A549 (cell line): ENCODE measurements at regions not wholly inside any gene's neighbourhood (a gene's known extent, or its start where the extent isn't known, plus 50 kb on each side); places are given as distances from the start of the nearest gene placed in this dataset.

Experiments used
- CHD4 ChIP-seq: fragments of 200-600 bp; sonication (generic); IDR thresholded peaks from 2 replicates; pipeline ENCODE4 v1.6.1; 2016; ENCODE audit warnings: antibody characterized with exemption, mild to moderate bottlenecking, borderline replicate concordance
- CTCF ChIP-seq: fragments of >200 bp; sonication (Bioruptor Twin); formaldehyde crosslinking; IDR thresholded peaks from 3 replicates; pipeline ENCODE4 v1.5.1; 2016
- ESRRA ChIP-seq: fragments of 150-350 bp; IDR thresholded peaks from 2 replicates; pipeline ENCODE4 v1.6.1; 2014; ENCODE audit warnings: mild to moderate bottlenecking, low read length, borderline replicate concordance
- JUNB ChIP-seq: fragments of >200 bp; sonication (Bioruptor Twin); formaldehyde crosslinking; IDR thresholded peaks from 2 replicates; pipeline ENCODE4 v1.6.1; 2016
- PHF8 ChIP-seq: fragments of 200-600 bp; sonication (generic); IDR thresholded peaks from 2 replicates; pipeline ENCODE4 v1.6.1; 2016; ENCODE audit warnings: low read depth, mild to moderate bottlenecking, antibody characterized with exemption, moderate library complexity, borderline replicate concordance
- POLR2A ChIP-seq: IDR thresholded peaks from 2 replicates; pipeline ENCODE4 v1.6.1; 2012; ENCODE audit warnings: mild to moderate bottlenecking, low read length
- SMC3 ChIP-seq: fragments of >200 bp; sonication (Bioruptor Twin); formaldehyde crosslinking; IDR thresholded peaks from 3 replicates; pipeline ENCODE4 v1.6.1; 2018; ENCODE audit warnings: inconsistent platforms
- TP53 ChIP-seq: fragments of 250-450 bp; sonication (Bioruptor Pico); IDR thresholded peaks from 2 replicates; pipeline ENCODE4 v1.5.0; 2021; ENCODE audit warnings: mild to moderate bottlenecking, moderate library complexity
- ZFP36 ChIP-seq: fragments of 450-650 bp; IDR thresholded peaks from 2 replicates; pipeline ENCODE4 v1.6.1; 2014; ENCODE audit warnings: borderline replicate concordance; ENCODE audit not compliant: partially characterized antibody
- TF ChIP-seq, protein P1 (sequence below): fragments of 450-650 bp; IDR thresholded peaks from 2 replicates; pipeline ENCODE4 v1.6.1; 2014; ENCODE audit warnings: antibody characterized with exemption
- TF ChIP-seq, protein P2 (sequence below): fragments of >200 bp; sonication (Bioruptor Twin); formaldehyde crosslinking; IDR thresholded peaks from 3 replicates; pipeline ENCODE4 v1.6.1; 2016
- TF ChIP-seq, protein P3 (sequence below): IDR thresholded peaks from 2 replicates; pipeline ENCODE4 v1.6.1; 2012
- TF ChIP-seq, protein P4 (sequence below): fragments of 250-450 bp; sonication (Bioruptor Pico); IDR thresholded peaks from 2 replicates; pipeline ENCODE4 v1.5.0; 2021; ENCODE audit warnings: mild to moderate bottlenecking, moderate library complexity, borderline replicate concordance
- TF ChIP-seq, protein P5 (sequence below): fragments of 150-350 bp; IDR thresholded peaks from 2 replicates; pipeline ENCODE4 v1.6.1; 2014; ENCODE audit warnings: low read depth, mild to moderate bottlenecking, low read length

DNA sequence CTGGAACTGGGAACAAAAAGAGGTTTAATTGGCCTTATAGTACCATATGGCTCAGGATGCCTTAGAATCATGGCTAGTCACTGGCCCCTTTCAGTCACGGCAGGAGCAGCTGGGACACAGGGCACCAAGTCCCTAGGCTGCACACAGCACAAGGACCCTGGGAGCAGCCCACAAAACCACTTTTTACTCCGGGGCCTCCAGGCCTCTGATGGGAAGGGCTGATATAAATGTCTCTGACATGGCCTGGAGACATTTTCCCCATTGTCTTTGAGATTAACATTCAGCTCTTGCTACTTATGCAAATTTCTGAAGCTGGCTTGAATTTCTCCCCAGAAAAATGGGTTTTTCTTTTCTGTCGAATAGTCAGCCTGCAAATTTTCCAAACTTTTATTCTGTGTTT, 1026.4 kb upstream of the COX7C start:
- TF ChIP-seq, protein P1, sequence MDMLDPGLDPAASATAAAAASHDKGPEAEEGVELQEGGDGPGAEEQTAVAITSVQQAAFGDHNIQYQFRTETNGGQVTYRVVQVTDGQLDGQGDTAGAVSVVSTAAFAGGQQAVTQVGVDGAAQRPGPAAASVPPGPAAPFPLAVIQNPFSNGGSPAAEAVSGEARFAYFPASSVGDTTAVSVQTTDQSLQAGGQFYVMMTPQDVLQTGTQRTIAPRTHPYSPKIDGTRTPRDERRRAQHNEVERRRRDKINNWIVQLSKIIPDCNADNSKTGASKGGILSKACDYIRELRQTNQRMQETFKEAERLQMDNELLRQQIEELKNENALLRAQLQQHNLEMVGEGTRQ: no peak
- TF ChIP-seq CTCF: no peak
- TF ChIP-seq JUNB: no peak
- TF ChIP-seq, protein P2, sequence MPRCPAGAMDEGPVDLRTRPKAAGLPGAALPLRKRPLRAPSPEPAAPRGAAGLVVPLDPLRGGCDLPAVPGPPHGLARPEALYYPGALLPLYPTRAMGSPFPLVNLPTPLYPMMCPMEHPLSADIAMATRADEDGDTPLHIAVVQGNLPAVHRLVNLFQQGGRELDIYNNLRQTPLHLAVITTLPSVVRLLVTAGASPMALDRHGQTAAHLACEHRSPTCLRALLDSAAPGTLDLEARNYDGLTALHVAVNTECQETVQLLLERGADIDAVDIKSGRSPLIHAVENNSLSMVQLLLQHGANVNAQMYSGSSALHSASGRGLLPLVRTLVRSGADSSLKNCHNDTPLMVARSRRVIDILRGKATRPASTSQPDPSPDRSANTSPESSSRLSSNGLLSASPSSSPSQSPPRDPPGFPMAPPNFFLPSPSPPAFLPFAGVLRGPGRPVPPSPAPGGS: no peak
- TF ChIP-seq POLR2A: no peak
- TF ChIP-seq ESRRA: no peak
- no peak for TF ChIP-seq ZFP36
- no peak for TF ChIP-seq PHF8
- TF ChIP-seq, protein P3, sequence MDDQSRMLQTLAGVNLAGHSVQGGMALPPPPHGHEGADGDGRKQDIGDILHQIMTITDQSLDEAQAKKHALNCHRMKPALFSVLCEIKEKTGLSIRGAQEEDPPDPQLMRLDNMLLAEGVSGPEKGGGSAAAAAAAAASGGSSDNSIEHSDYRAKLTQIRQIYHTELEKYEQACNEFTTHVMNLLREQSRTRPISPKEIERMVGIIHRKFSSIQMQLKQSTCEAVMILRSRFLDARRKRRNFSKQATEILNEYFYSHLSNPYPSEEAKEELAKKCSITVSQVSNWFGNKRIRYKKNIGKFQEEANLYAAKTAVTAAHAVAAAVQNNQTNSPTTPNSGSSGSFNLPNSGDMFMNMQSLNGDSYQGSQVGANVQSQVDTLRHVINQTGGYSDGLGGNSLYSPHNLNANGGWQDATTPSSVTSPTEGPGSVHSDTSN: no peak
- no peak for TF ChIP-seq TP53
- TF ChIP-seq, protein P4, sequence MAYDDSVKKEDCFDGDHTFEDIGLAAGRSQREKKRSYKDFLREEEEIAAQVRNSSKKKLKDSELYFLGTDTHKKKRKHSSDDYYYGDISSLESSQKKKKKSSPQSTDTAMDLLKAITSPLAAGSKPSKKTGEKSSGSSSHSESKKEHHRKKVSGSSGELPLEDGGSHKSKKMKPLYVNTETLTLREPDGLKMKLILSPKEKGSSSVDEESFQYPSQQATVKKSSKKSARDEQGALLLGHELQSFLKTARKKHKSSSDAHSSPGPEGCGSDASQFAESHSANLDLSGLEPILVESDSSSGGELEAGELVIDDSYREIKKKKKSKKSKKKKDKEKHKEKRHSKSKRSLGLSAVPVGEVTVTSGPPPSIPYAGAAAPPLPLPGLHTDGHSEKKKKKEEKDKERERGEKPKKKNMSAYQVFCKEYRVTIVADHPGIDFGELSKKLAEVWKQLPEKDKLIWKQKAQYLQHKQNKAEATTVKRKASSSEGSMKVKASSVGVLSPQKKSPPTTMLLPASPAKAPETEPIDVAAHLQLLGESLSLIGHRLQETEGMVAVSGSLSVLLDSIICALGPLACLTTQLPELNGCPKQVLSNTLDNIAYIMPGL (CRISPR knock-in tag): no peak
- TF ChIP-seq CHD4: no peak
- no peak for TF ChIP-seq SMC3
- TF ChIP-seq, protein P5, sequence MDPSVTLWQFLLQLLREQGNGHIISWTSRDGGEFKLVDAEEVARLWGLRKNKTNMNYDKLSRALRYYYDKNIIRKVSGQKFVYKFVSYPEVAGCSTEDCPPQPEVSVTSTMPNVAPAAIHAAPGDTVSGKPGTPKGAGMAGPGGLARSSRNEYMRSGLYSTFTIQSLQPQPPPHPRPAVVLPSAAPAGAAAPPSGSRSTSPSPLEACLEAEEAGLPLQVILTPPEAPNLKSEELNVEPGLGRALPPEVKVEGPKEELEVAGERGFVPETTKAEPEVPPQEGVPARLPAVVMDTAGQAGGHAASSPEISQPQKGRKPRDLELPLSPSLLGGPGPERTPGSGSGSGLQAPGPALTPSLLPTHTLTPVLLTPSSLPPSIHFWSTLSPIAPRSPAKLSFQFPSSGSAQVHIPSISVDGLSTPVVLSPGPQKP: no peak
